SU-DHL-6 (cell line): ENCODE measurements at regions not wholly inside any gene's neighbourhood (a gene's known extent, or its start where the extent isn't known, plus 50 kb on each side); places are given as distances from the start of the nearest gene placed in this dataset.

Experiments used
- CTCF ChIP-seq: fragments of 200-600 bp; sonication (generic); IDR thresholded peaks from one replicate; pipeline ENCODE4 v1.5.1; 2017; ENCODE audit warnings: antibody characterized with exemption, mild to moderate bottlenecking, low read length, moderate library complexity; ENCODE audit not compliant: insufficient read depth, poor library complexity, severe bottlenecking
- EZH2phosphoT487 ChIP-seq: fragments of 200-600 bp; sonication (generic), shearing (Covaris generic); conservative IDR thresholded peaks from 2 replicates; pipeline ENCODE4 v1.6.1; 2018; ENCODE audit warnings: mild to moderate bottlenecking, antibody characterized with exemption, low read length, moderate library complexity, mixed read lengths

GRCh38 chr5:125497651-125498050 is 751.2 kb upstream of the ZNF608 start:
- TF ChIP-seq CTCF: no peak
- no peak for TF ChIP-seq EZH2phosphoT487
